Myocyte (in vitro differentiated cells): ENCODE measurements at regions not wholly inside any gene's neighbourhood (a gene's known extent, or its start where the extent isn't known, plus 50 kb on each side); places are given as distances from the start of the nearest gene placed in this dataset.
"Not testable (repeated sequence)": the region's sequence is repeated elsewhere in the genome, so short reads cannot be mapped to it uniquely, and the experiment has no call there.

ENCODE experiments used
- DNase-seq: peaks from one replicate; pipeline ENCODE4 v3.0.0-alpha.2; 2012; ENCODE audit warnings: low read depth

GRCh38 chr10:25804505-25804904 is 129.5 kb upstream of the MYO3A start:
- DNase-seq = no peak

DNA sequence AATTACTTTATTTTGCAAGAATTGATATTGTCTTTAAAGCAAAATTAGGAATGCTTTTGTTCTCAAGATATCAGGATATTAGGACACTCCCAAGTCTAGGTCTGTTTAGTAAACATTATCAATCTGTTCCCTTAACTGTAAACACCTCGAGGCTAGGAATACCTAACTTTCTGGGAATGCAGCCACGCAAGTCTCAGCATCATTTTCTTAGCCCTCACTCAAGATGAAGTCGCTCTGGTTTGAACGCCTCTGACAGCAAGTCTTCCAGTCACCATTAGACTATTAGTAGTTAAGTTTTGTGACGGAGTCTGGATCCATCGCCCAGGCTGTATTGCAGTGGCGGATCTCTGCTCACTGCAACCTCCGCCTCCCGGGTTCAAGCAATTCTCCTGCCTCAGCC is 128.0 kb upstream of the MYO3A start:
- no peak for DNase-seq

GRCh38 chr10:25808372-25808771 is 125.7 kb upstream of the MYO3A start:
- DNase-seq = no peak

DNA sequence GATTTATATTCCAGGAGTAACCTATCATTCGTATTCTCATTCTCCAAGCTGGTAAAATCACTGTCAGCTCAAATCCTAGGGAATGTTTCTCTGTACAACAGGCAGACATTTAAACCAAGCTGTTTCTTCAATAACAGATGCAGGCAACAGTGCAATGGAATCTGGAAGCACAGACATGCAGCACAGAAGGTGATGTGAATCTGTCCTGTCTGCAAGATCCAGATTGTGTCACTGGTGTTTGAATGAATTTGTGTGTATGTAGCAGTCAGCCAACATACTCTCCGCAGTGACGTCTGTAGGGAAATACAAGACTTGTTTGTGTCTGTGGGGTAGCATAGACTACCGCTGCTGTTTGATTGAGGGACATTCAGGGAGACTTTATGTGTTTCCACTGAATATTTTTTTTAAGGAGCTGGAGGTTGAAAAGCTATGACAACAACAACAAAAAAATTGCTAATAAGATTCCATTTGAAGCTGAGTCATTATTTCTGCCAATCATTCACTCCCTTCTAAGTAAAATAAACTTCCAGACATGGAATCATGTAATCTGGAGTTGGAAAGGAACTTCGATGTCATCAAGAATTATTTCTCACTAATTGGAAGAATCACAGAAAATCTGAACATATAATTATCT is 122.9 kb upstream of the MYO3A start:
- no peak for DNase-seq

GRCh38 chr10:25813511-25813910 is 120.5 kb upstream of the MYO3A start:
- DNase-seq = no peak

- DNase-seq = no peak
Measured at GRCh38 chr10:25815236-25815635, 118.8 kb upstream of the MYO3A start.

DNA sequence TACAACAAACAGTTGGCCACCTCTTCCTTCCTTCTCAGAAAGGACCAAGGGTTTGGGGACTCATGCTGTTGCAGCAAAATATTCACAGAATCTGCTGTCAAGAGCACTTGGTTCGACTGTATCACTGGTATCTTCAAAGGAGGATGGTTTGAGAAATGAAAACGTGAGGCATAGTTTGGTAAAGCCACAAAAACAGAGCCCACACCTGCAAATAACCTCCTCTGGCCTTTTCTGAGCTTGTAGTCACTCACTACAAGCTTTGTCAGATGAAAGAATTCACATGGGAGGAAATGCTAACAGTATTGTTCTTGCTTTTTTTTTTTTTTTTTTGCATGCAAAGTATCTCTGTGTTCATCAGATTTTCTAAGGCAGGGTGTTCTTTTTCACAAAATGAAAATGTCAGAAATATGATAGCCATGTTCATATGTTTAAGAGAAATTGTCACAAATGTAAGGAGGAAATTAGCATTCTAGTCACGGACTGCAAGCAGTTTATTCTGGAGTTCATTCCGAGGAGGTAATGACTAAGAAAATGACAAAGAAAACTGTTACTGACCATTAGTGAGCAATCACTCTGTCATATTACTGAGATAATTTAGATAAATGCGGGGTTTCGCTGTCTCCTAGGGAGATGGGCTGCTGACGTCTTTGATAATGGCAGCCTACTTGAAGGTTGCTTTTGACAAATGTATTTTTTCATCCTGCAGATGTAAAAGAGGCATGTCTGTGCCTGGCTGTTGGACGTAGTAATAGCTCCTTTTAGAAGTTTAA is 117.8 kb upstream of the MYO3A start:
- no peak for DNase-seq

- no peak for DNase-seq
Measured at GRCh38 chr10:25817200-25817599, 116.8 kb upstream of the MYO3A start.

DNA sequence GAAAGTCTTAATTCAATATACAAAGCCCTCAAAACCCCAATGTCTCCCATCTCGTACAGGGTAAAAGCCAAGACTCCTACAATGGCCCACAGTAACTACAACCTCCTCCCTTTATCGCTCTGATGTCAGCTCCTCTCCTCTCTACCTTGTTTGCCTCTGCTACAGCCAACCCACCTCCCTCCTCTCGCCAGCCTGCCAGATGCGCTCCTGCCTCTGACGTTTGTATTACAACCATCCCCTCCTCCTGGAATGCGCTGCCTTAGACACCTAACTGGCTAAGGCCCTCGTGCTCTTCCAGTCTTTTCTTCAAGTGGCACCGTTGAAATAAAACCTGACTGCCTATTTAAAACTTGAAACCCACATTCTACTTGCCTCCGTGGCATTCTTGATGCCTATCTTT is 115.3 kb upstream of the MYO3A start:
- no peak for DNase-seq

- no peak for DNase-seq
Measured at GRCh38 chr10:25820472-25820871, 113.6 kb upstream of the MYO3A start.

- no peak for DNase-seq
Measured at GRCh38 chr10:25820874-25821273, 113.2 kb upstream of the MYO3A start.

GRCh38 chr10:25824050-25824449 is 110.0 kb upstream of the MYO3A start:
- no peak for DNase-seq

GRCh38 chr10:25828475-25828874 is 105.6 kb upstream of the MYO3A start:
- DNase-seq = no peak

GRCh38 chr10:25831080-25831479 is 102.9 kb upstream of the MYO3A start:
- DNase-seq = no peak

DNA sequence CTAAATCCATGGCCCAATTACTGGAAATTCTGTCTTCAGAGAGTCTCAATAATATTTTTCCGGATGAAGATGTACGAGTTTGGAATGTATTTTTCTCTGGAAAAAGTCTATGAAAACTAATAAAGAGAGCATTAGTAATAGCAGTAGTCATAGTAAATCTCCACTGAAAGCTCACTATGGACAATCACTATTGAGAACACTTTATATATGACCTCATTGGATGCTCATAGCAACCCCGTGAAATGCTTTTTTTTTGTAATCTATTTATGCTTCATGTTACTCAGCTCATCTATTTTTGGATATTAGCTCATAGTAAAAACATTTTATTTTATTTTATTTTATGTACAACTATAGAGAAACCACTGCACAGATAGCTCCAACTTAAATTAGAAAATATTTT is 94.3 kb upstream of the MYO3A start:
- no peak for DNase-seq

- not testable (repeated sequence) for DNase-seq
Measured at GRCh38 chr10:25840875-25841274, 93.2 kb upstream of the MYO3A start.

DNA sequence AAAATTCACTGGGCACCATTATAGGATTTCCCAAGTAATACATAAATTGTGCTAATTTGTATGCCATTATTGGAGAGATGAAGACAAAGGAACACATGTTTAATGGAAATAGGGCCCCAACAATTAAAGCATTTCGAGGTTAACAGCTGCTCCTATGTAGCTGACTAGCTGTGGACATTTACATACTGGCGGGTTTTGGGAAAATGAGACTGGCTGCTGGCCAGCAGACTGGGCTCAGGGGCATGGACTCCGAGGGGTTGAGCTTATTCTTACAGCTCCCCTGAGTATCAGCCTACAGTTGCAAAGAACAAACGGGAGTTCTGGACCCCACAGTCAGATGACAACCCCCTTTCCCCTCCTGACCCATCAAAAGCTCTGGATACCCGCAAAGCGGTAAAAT is 91.9 kb upstream of the MYO3A start:
- DNase-seq = no peak

- DNase-seq = no peak
Measured at GRCh38 chr10:25843551-25844170, 90.4 kb upstream of the MYO3A start.

GRCh38 chr10:25844716-25845115 is 89.3 kb upstream of the MYO3A start:
- DNase-seq = not testable (repeated sequence)

DNA sequence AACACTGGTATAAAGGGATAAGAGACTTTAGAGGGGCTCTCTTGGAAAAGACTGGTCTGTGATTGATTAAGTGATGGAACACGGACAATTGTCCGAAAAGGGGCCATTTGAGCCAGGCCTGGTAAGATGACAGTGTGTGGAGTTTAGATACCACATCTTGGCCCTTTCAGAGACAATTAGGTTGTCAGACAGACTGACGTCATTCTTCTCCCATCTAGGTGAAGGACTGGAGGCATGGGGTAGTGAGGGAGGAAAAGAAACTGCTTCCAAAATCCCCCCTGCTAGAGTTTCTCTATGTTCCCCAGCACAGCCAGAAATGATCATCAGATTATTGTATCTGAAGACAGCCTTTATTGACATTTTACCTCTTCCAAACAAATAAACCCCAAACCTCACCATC is 84.8 kb upstream of the MYO3A start:
- no peak for DNase-seq

DNA sequence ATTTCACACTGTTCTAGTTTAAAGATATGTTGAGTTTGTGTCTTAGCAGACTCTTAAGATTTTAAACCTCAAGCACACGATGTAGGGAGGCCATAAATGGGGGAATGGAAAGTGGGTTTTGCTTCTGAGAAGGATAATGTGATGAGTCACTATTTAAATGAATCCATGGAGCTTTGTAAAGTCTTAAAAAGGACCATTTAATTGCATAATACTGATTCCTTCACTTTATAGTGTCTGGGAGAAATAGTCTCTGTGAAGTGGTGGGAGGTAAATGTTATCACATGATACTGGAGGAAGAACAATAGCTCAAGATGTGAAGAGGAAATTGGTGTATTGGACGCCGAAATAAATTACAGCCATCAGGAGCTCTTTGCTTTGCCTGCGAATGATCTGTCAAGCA is 84.0 kb upstream of the MYO3A start:
- DNase-seq = no peak

DNA sequence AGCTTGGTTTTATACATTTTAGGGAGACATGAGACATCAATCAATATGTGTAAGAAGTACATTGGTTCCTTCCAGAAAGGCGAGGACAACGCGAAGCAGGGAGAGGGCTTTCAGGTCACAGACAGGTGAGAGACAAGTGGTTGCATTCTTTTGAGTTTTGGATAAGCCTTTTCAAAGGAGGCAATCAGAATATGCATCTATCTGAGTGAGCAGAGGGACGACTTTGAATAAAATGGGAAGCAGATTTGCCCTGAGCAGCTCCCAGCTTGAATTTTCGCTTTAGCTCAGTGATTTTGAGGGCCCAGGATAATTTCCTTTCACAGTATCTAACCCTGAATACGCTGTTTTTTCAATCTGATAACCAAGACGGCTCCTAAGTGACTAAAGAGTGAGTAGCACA is 82.5 kb upstream of the MYO3A start:
- DNase-seq = no peak
